Gastroesophageal sphincter (tissue), 4 donors: ENCODE measurements at regions not wholly inside any gene's neighbourhood (a gene's known extent, or its start where the extent isn't known, plus 50 kb on each side); places are given as distances from the start of the nearest gene placed in this dataset.
"Not testable (repeated sequence)": the region's sequence is repeated elsewhere in the genome, so short reads cannot be mapped to it uniquely, and the experiment has no call there.

Source experiments
- ATAC-seq: fragments of 150-250 bp; one replicate; pipeline ENCODE4 v1.9.1; 2016; ENCODE audit warnings: mild to moderate bottlenecking, moderate library complexity
- H3K27ac ChIP-seq, 4 donors: fragments of 200-600 bp; sonication (generic) in 3 of 4; 1 replicate in 3 of 4; 2 replicates in 1 of 4; pipeline ENCODE4 v1.5.1; 2016 to 2019
- H3K27me3 ChIP-seq: fragments of 200-600 bp; sonication (generic); one replicate; pipeline ENCODE4 v1.5.1; 2019
- H3K36me3 ChIP-seq, 2 donors: fragments of 200-600 bp; sonication (generic); one replicate each; pipeline ENCODE4 v1.5.1; 2019; ENCODE audit warnings: control low read depth in 1 of 2
- H3K4me1 ChIP-seq, 3 donors: fragments of 200-600 bp; sonication (generic); 1 replicate in 2 of 3; 2 replicates in 1 of 3; pipeline ENCODE4 v1.5.1; 2016 to 2019; ENCODE audit warnings: control low read depth in 2 of 3
- H3K4me3 ChIP-seq, 2 donors: fragments of 200-600 bp; sonication (generic); one replicate each; pipeline ENCODE4 v1.5.1; 2019; ENCODE audit warnings: mild to moderate bottlenecking in 1 of 2, moderate library complexity in 1 of 2
- H3K9me3 ChIP-seq, 3 donors: fragments of 200-600 bp; sonication (generic); one replicate each; pipeline ENCODE4 v1.5.1; 2017 to 2019; ENCODE audit warnings: control low read depth in 2 of 3
- EP300 ChIP-seq: sonication (generic); formaldehyde crosslinking; IDR thresholded peaks from one replicate; pipeline ENCODE4 v1.6.1; 2017; ENCODE audit warnings: antibody characterized with exemption, mild to moderate bottlenecking
- POLR2A ChIP-seq, 2 donors: fragments of 450-650 bp; IDR thresholded peaks; one replicate each; pipeline ENCODE4 v1.6.1; 2017; ENCODE audit warnings: antibody characterized with exemption in 2 of 2, mild to moderate bottlenecking in 2 of 2, moderate library complexity in 1 of 2
- POLR2AphosphoS5 ChIP-seq: sonication (generic); formaldehyde crosslinking; IDR thresholded peaks from one replicate; pipeline ENCODE4 v1.6.1; 2017; ENCODE audit warnings: antibody characterized with exemption
- WGBS, 2 donors: methylation state at CpG; one replicate each; pipeline ENCODE4 v1.1.5; 2018; ENCODE audit warnings: low coverage in 1 of 2; 5-methylcytosine and 5-hydroxymethylcytosine counted together
- TF ChIP-seq, protein P1 (sequence below), 4 experiments: fragments of 200-600 bp in 2 of 4; fragments of 450-650 bp in 2 of 4; sonication (generic) in 1 of 4; IDR thresholded peaks; one replicate each; pipeline ENCODE4 v1.5.1; 2017 to 2019; ENCODE audit warnings: antibody characterized with exemption in 4 of 4, mild to moderate bottlenecking in 2 of 4, moderate library complexity in 2 of 4

DNA sequence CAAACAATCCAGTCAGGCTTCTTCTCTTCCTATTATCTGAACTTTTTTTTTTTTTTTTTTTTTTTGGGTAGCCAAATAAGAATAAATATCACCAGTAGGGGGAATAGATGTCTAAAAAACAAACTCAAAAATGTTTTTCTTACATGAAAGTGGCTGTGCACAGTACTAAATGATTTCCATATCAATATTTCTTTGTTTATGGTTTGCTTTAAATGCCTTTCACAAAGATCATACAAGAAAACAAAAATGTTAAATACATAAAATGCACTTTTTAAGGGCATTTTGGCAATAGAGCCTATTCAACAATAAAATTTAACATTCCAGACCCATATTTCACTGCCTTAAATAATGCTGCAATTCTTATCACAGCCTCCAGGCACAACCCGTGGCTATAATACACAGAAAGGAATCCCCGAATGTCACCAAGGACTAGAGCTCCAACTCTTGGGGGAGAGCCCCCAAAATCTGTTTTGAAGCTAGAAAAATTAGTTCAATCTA, 91.1 kb upstream of the TBCA start:
- no peaks in the 10 kb centered on the region for H3K9me3 ChIP-seq
- no peak overlapping the region for H3K27ac ChIP-seq
- no peaks in the 10 kb centered on the region for H3K4me1 ChIP-seq
- H3K27me3 ChIP-seq: peaks cover 10% of the 10 kb centered on the region
- no peaks in the 10 kb centered on the region for H3K36me3 ChIP-seq
- H3K4me3 ChIP-seq: no peak overlapping the region
- TF ChIP-seq POLR2AphosphoS5 (no peak), EP300 (no peak), POLR2A (IDR thresholded peaks at IDR 0.05) (no peak)
- TF ChIP-seq, protein P1, sequence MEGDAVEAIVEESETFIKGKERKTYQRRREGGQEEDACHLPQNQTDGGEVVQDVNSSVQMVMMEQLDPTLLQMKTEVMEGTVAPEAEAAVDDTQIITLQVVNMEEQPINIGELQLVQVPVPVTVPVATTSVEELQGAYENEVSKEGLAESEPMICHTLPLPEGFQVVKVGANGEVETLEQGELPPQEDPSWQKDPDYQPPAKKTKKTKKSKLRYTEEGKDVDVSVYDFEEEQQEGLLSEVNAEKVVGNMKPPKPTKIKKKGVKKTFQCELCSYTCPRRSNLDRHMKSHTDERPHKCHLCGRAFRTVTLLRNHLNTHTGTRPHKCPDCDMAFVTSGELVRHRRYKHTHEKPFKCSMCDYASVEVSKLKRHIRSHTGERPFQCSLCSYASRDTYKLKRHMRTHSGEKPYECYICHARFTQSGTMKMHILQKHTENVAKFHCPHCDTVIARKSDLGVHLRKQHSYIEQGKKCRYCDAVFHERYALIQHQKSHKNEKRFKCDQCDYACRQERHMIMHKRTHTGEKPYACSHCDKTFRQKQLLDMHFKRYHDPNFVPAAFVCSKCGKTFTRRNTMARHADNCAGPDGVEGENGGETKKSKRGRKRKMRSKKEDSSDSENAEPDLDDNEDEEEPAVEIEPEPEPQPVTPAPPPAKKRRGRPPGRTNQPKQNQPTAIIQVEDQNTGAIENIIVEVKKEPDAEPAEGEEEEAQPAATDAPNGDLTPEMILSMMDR (IDR thresholded peaks at IDR 0.05): peak in 1 of 4 experiments; percentile 18
- no peak for ATAC-seq
- WGBS, 2 donors: 12 to 38% methylated on average over 2 of the region's 2 CpGs

DNA sequence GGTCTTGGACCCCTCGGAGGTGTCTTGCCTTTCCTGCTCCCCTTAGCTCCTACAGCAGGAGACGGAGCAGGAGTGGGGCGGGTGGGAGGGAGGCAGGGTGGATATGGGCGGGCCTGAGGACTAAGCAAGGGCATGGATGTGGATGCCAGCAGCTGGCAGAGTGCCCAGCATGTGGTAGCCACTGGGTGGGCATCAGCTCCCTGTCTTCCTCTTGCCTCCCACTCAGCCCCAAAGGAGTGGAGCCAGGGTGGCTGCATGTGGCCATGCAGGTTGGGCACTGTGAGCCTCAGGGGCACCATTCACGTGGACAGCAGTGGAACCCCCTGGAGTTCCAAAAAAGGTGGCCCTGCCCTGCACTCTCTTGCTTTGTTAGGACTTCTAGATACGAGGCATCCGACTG, 90.1 kb upstream of the TBCA start:
- WGBS, 2 donors: 80% methylated on average over 1 of the region's 7 CpGs; no CpG with 5 or more reads in 1 of the 2 donors
- no peaks in the 10 kb centered on the region for H3K36me3 ChIP-seq
- H3K4me1 ChIP-seq: no peaks in the 10 kb centered on the region
- no peaks in the 10 kb centered on the region for H3K9me3 ChIP-seq
- H3K4me3 ChIP-seq: no peak overlapping the region
- H3K27ac ChIP-seq: no peak overlapping the region
- peaks cover 10% of the 10 kb centered on the region for H3K27me3 ChIP-seq
- ATAC-seq: no peak
- TF ChIP-seq, protein P1 (IDR thresholded peaks at IDR 0.05): no peak
- TF ChIP-seq POLR2A (IDR thresholded peaks at IDR 0.05) (no peak), EP300 (no peak), POLR2AphosphoS5 (no peak)

DNA sequence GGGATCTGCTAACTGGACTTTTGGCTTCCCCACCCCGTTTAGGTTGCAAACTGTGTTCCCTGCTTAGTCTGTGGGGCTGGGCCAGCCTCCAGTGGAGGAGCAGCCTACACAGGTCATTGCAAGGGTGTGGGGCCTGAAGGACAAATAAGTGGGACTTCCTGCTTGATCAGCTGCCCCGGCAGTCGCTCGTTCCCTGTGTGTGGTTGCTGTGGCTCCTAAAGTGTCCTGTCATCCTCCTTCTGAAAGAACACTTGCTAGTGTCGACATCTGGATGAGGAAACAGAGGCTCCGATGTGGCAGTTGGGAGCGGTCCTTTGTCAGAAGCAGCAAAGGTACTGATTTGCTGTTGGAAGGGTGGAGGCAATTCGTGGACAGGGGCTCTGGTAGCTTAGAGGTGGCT, 88.9 kb upstream of the TBCA start:
- TF ChIP-seq POLR2AphosphoS5: no peak
- TF ChIP-seq EP300: no peak
- TF ChIP-seq POLR2A (IDR thresholded peaks at IDR 0.05): no peak
- Histone ChIP-seq H3K9me3 (no peaks in the 10 kb centered on the region), H3K36me3 (no peaks in the 10 kb centered on the region), H3K27me3 (peaks cover 10% of the 10 kb centered on the region), H3K27ac (no peak overlapping the region), H3K4me3 (no peak overlapping the region), H3K4me1 (no peaks in the 10 kb centered on the region)
- WGBS, 2 donors: 100% methylated on average over 1 of the region's 8 CpGs
- no peak for ATAC-seq

DNA sequence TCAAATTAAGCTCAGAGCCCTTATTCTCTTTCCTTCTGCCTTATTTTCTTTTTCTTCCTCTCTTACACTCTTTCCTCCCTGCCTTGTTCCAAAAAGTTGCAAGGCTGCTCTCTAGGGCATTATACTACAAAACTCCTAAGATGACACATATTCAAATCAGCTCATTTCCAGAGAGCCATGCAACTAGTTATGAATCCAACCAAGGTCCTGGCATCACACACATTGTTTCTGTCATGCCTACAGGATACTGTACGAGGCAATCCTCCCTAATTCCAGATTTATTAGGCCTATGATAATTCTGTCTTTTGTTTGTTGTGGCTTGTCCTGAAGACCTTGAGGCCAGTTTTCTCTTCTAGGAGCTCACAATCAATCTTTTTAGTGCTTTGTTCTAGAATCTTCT, 87.0 kb upstream of the TBCA start:
- Histone ChIP-seq H3K4me1 (no peaks in the 10 kb centered on the region), H3K9me3 (no peaks in the 10 kb centered on the region), H3K36me3 (no peaks in the 10 kb centered on the region), H3K4me3 (no peak overlapping the region), H3K27me3 (peaks cover 10% of the 10 kb centered on the region), H3K27ac (no peak overlapping the region)
- 30 to 80% methylated on average over 1 of the region's 1 CpG for WGBS, 2 donors
- ATAC-seq: no peak
- TF ChIP-seq POLR2A (IDR thresholded peaks at IDR 0.05) (no peak), POLR2AphosphoS5 (no peak), EP300 (no peak)
- TF ChIP-seq, protein P1 (IDR thresholded peaks at IDR 0.05): no peak

DNA sequence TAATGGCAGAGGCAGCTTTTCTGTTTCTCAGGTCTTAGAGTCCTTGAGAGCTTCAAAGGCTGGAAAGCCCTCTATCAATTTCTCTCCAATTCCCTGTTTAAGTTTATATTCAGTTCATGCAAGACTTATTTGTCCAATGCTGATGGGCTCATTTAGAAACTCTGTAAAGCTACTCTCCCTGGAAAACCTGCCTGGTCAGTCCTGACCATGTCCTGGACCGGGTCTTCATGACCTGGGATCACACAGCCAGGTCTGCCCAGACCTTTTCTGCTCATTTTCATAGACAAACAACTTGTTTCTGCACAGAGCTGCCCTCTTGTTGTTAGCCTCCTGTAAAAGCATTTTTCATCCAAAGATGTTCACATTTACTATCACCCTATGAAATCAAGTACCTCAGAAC, 85.4 kb upstream of the TBCA start:
- Histone ChIP-seq H3K9me3 (no peaks in the 10 kb centered on the region), H3K4me3 (no peak overlapping the region), H3K27ac (no peak overlapping the region), H3K36me3 (no peaks in the 10 kb centered on the region), H3K27me3 (peaks cover 10% of the 10 kb centered on the region), H3K4me1 (no peaks in the 10 kb centered on the region)
- TF ChIP-seq POLR2AphosphoS5: no peak
- no peak for ATAC-seq
- whole genome bisulfite sequencing, 2 donors: 89 to 100% methylated on average over 1 of the region's 1 CpG

DNA sequence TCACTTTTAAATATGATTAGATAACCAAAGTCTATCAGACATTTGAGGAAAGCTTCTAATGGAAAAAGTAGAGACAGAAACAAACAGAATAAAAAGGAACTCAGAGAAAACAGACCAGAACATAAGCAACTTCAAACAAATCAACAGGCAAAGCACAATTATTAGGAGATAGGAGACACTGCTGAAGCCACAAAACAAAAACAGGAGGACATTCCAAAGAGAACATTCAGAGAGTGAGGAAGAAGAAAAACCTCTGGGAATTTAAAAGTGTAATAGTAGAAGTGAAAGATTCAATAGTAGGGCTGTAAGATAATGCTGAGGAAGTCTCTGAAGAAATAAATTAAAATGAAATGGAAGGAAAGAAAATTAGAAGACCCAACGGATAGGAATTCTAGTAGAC, 83.2 kb upstream of the TBCA start:
- Histone ChIP-seq H3K27me3 (no peaks in the 10 kb centered on the region), H3K36me3 (no peaks in the 10 kb centered on the region), H3K27ac (no peak overlapping the region), H3K4me1 (no peaks in the 10 kb centered on the region), H3K9me3 (no peaks in the 10 kb centered on the region), H3K4me3 (no peak overlapping the region)
- 30 to 100% methylated on average over 1 of the region's 1 CpG for WGBS, 2 donors
- TF ChIP-seq, protein P1 (IDR thresholded peaks at IDR 0.05): no peak
- no peak for TF ChIP-seq POLR2AphosphoS5
- TF ChIP-seq EP300: no peak
- TF ChIP-seq POLR2A (IDR thresholded peaks at IDR 0.05): no peak
- no peak for ATAC-seq

DNA sequence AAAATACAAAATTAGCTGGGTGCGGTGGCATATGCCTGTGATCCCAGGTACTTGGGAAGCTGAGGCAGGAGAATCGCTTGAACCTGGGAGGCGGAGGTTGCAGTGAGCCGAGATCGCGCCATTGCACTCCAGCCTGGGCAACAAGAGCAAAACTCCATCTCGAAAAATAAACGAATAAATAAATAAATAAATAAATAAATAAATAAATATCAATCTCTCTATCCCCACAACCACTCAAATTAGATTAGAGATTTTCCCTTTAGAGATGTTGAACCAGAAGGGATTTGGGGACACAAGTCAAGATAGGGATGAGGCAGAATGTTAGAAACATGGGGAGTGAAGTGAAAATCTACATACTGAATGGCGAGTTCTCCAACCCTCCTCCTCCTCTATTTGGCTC, 82.5 kb upstream of the TBCA start:
- not testable (repeated sequence) for ATAC-seq, H3K27ac ChIP-seq, H3K36me3 ChIP-seq, H3K27me3 ChIP-seq, H3K4me3 ChIP-seq, H3K4me1 ChIP-seq, H3K9me3 ChIP-seq
- WGBS, 2 donors: 88 to 92% methylated on average over 2 to 9 of the region's 9 CpGs
